Inflammatory macrophage (primary cell): ENCODE measurements at regions not wholly inside any gene's neighbourhood (a gene's known extent, or its start where the extent isn't known, plus 50 kb on each side); places are given as distances from the start of the nearest gene placed in this dataset.
"Not testable (repeated sequence)": the region's sequence is repeated elsewhere in the genome, so short reads cannot be mapped to it uniquely, and the experiment has no call there.

Experiments
- DNase-seq, 2 donors: peaks; one replicate each; pipeline ENCODE4 v3.0.0-alpha.2; 2020 to 2022

- no peak for DNase-seq
Measured at GRCh38 chr6:140563728-140564127, 1189.3 kb upstream of the CITED2 start.

- peak in 1 of 2 donors; percentile 6 for DNase-seq
Measured at GRCh38 chr6:140561701-140562100, 1187.3 kb upstream of the CITED2 start.

GRCh38 chr6:140560671-140561070 lies 1186.2 kb upstream of the CITED2 start:
- no peak for DNase-seq

- no peak for DNase-seq
Measured at GRCh38 chr6:140559458-140559857, 1185.0 kb upstream of the CITED2 start.

- no peak for DNase-seq
Measured at GRCh38 chr6:140554421-140554820, 1180.0 kb upstream of the CITED2 start.

GRCh38 chr6:140548366-140548765 lies 1173.9 kb upstream of the CITED2 start:
- no peak for DNase-seq

- DNase-seq: no peak
Measured at GRCh38 chr6:140546640-140547039, 1172.2 kb upstream of the CITED2 start.

- DNase-seq: no peak
Measured at GRCh38 chr6:140544431-140544830, 1170.0 kb upstream of the CITED2 start.

GRCh38 chr6:140542863-140543262 lies 1168.4 kb upstream of the CITED2 start:
- no peak for DNase-seq

GRCh38 chr6:140541288-140541687 lies 1166.8 kb upstream of the CITED2 start:
- DNase-seq: no peak

GRCh38 chr6:140540743-140541142 lies 1166.3 kb upstream of the CITED2 start:
- no peak for DNase-seq

- DNase-seq: no peak
Measured at GRCh38 chr6:140538926-140539325, 1164.5 kb upstream of the CITED2 start.

- DNase-seq: no peak
Measured at GRCh38 chr6:140537834-140538705, 1163.6 kb upstream of the CITED2 start.

- DNase-seq: no peak
Measured at GRCh38 chr6:140537211-140537610, 1162.8 kb upstream of the CITED2 start.

- no peak for DNase-seq
Measured at GRCh38 chr6:140535511-140535910, 1161.1 kb upstream of the CITED2 start.

GRCh38 chr6:140533526-140533925 lies 1159.1 kb upstream of the CITED2 start:
- no peak for DNase-seq

GRCh38 chr6:140504776-140505175 lies 1130.3 kb upstream of the CITED2 start:
- DNase-seq: no peak

- no peak for DNase-seq
Measured at GRCh38 chr6:140500849-140501248, 1126.4 kb upstream of the CITED2 start.

- DNase-seq: no peak
Measured at GRCh38 chr6:140499607-140500006, 1125.2 kb upstream of the CITED2 start.

- no peak for DNase-seq
Measured at GRCh38 chr6:140494321-140495108, 1120.1 kb upstream of the CITED2 start.

GRCh38 chr6:140493470-140493869 lies 1119.0 kb upstream of the CITED2 start:
- DNase-seq: not testable (repeated sequence)

- peak in 1 of 2 donors; percentile 32 for DNase-seq
Measured at GRCh38 chr6:140490081-140490480, 1115.6 kb upstream of the CITED2 start.

- DNase-seq: no peak
Measured at GRCh38 chr6:140487586-140487985, 1113.1 kb upstream of the CITED2 start.
